ENCODE measurements at regions not wholly inside any gene's neighbourhood (a gene's known extent, or its start where the extent isn't known, plus 50 kb on each side); places are given as distances from the start of the nearest gene placed in this dataset.
"Not testable (repeated sequence)": the region's sequence is repeated elsewhere in the genome, so short reads cannot be mapped to it uniquely, and the experiment has no call there.

- no peak for TF ChIP-seq CTCF (IDR thresholded peaks at IDR 0.05; ENCODE audit: low read depth, low read length)
Observed at GRCh38 chr4:19155568-19155967, 1096.1 kb upstream of the SLIT2 start.

GRCh38 chr4:19154267-19154666, 1097.4 kb upstream of the SLIT2 start:
- not testable (repeated sequence) for DNase-seq (ENCODE audit: extremely low read depth, low read depth)

More at GRCh38 chr4:19155568-19155967, 1096.1 kb upstream of the SLIT2 start:
- DNase-seq (ENCODE audit: extremely low read depth, low read depth): no peak

GRCh38 chr4:19152264-19152663, 1099.4 kb upstream of the SLIT2 start:
- no peak for DNase-seq (ENCODE audit: extremely low read depth, low read depth)
- TF ChIP-seq CTCF (IDR thresholded peaks at IDR 0.05; ENCODE audit: low read depth, low read length): no peak

- TF ChIP-seq CTCF (IDR thresholded peaks at IDR 0.05; ENCODE audit: low read depth, low read length): no peak
- DNase-seq (ENCODE audit: extremely low read depth, low read depth): no peak
Observed at GRCh38 chr4:19151684-19152083, 1100.0 kb upstream of the SLIT2 start.

- no peak for TF ChIP-seq CTCF (IDR thresholded peaks at IDR 0.05; ENCODE audit: low read depth, low read length)
- DNase-seq (ENCODE audit: extremely low read depth, low read depth): no peak
Observed at GRCh38 chr4:19146038-19146437, 1105.7 kb upstream of the SLIT2 start.

- TF ChIP-seq CTCF (IDR thresholded peaks at IDR 0.05; ENCODE audit: low read depth, low read length): no peak
- no peak for DNase-seq (ENCODE audit: extremely low read depth, low read depth)
Observed at GRCh38 chr4:19135895-19136633, 1114.5 kb upstream of the LCORL start.

GRCh38 chr4:19134685-19135084, 1113.1 kb upstream of the LCORL start:
- no peak for DNase-seq (ENCODE audit: extremely low read depth, low read depth)
- no peak for TF ChIP-seq CTCF (IDR thresholded peaks at IDR 0.05; ENCODE audit: low read depth, low read length)

GRCh38 chr4:19133315-19133714, 1111.8 kb upstream of the LCORL start:
- no peak for DNase-seq (ENCODE audit: extremely low read depth, low read depth)
- no peak for TF ChIP-seq CTCF (IDR thresholded peaks at IDR 0.05; ENCODE audit: low read depth, low read length)

All from AG09319 (cell line).